Neural progenitor cell (in vitro differentiated cells): ENCODE measurements at regions not wholly inside any gene's neighbourhood (a gene's known extent, or its start where the extent isn't known, plus 50 kb on each side); places are given as distances from the start of the nearest gene placed in this dataset.

Source experiments
- DNase-seq: peaks from one replicate; pipeline ENCODE4 v3.0.0-alpha.2; 2016; ENCODE audit warnings: low spot score
- H2AFZ ChIP-seq: fragments of 200-600 bp; sonication (generic); replicated peaks from 2 replicates; pipeline ENCODE4 v1.6.1; 2016; ENCODE audit warnings: antibody characterized with exemption
- H3F3A ChIP-seq: fragments of 200-600 bp; sonication (generic); 2 replicates; pipeline ENCODE4 v1.6.1; 2016; ENCODE audit warnings: antibody characterized with exemption, low read depth
- H3K27ac ChIP-seq: fragments of 200-600 bp; sonication (generic); 2 replicates; pipeline ENCODE4 v1.5.1; 2016; ENCODE audit warnings: mild to moderate bottlenecking
- H3K27me3 ChIP-seq: fragments of 200-600 bp; sonication (generic); 2 replicates; pipeline ENCODE4 v1.6.1; 2016; ENCODE audit warnings: mild to moderate bottlenecking, moderate library complexity
- H3K36me3 ChIP-seq: fragments of 200-600 bp; sonication (generic); 2 replicates; pipeline ENCODE4 v1.5.1; 2016
- H3K4me1 ChIP-seq: fragments of 200-600 bp; sonication (generic); 2 replicates; pipeline ENCODE4 v1.6.1; 2016; ENCODE audit warnings: mixed run types
- H3K4me2 ChIP-seq: fragments of 200-600 bp; sonication (generic); 2 replicates; pipeline ENCODE4 v1.6.1; 2016
- H3K4me3 ChIP-seq: fragments of 200-600 bp; sonication (generic); 2 replicates; pipeline ENCODE4 v1.5.1; 2016
- H3K79me2 ChIP-seq: fragments of 200-600 bp; sonication (generic); 2 replicates; pipeline ENCODE4 v1.6.1; 2016; ENCODE audit warnings: low read depth
- H3K9ac ChIP-seq: fragments of 200-600 bp; sonication (generic); 2 replicates; pipeline ENCODE4 v1.6.1; 2016
- H3K9me3 ChIP-seq: fragments of 200-600 bp; sonication (generic); 2 replicates; pipeline ENCODE4 v1.5.1; 2016; ENCODE audit warnings: low read depth
- H4K20me1 ChIP-seq: fragments of 200-600 bp; sonication (generic); 2 replicates; pipeline ENCODE4 v1.6.1; 2016; ENCODE audit warnings: low read depth
- H3K27ac Mint-ChIP-seq: 3 replicates; pipeline ENCODE4 v1.8.0; 2021; ENCODE audit warnings: mixed read lengths
- H3K27me3 Mint-ChIP-seq: 2 replicates; pipeline ENCODE4 v1.8.0; 2022; ENCODE audit warnings: low read depth, mild to moderate bottlenecking, inconsistent platforms, moderate library complexity, mixed read lengths; ENCODE audit not compliant: insufficient read depth
- H3K36me3 Mint-ChIP-seq: 3 replicates; pipeline ENCODE4 v1.8.0; 2021; ENCODE audit warnings: mixed read lengths
- H3K4me1 Mint-ChIP-seq: 3 replicates; pipeline ENCODE4 v1.8.0; 2021; ENCODE audit warnings: mixed read lengths
- H3K4me3 Mint-ChIP-seq: 3 replicates; pipeline ENCODE4 v1.8.0; 2021; ENCODE audit warnings: mild to moderate bottlenecking, moderate library complexity, mixed read lengths
- H3K9me3 Mint-ChIP-seq: 3 replicates; pipeline ENCODE4 v1.8.0; 2020; ENCODE audit warnings: mixed read lengths
- EZH2 ChIP-seq: fragments of 200-600 bp; sonication (generic); IDR thresholded peaks from 2 replicates; pipeline ENCODE4 v1.6.1; 2017; ENCODE audit warnings: antibody characterized with exemption, mild to moderate bottlenecking, moderate library complexity
- EZH2phosphoT487 ChIP-seq: fragments of 200-600 bp; sonication (generic); IDR thresholded peaks from 2 replicates; pipeline ENCODE4 v1.6.1; 2017; ENCODE audit warnings: antibody characterized with exemption
- TF ChIP-seq, protein P1 (sequence below): fragments of 200-600 bp; sonication (generic); IDR thresholded peaks from 2 replicates; pipeline ENCODE4 v1.5.1; 2017; ENCODE audit warnings: antibody characterized with exemption, mild to moderate bottlenecking

DNA sequence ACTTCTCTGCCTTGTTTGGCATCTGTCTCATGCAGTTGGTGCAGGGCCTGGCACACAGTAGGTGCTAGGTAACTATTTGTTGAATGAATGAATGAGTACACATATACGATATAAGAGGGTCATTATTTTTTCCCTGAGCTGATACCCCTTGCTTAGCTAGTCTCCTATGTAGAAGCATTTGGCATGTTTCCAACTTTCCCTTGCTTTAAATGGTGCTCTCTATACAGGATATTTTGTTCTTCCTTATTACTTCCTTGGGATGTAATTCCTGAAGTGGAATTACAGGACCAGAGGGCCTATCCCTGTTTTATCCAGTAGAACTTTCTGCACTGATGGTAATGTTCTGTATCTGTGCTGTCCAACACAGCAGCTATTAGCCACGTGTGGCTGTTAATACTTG, 250.1 kb upstream of the PWP1 start:
- no peaks in the 10 kb centered on the region for H3F3A ChIP-seq
- H3K4me1 ChIP-seq: no peaks in the 10 kb centered on the region
- Mint-ChIP-seq H3K27ac (no peak overlapping the region), H3K9me3 (peaks cover 2% of the 10 kb centered on the region), H3K4me3 (no peak overlapping the region), H3K27me3 (peaks cover 26% of the 10 kb centered on the region), H3K4me1 (peaks cover 4% of the 10 kb centered on the region), H3K36me3 (no peaks in the 10 kb centered on the region)
- no peaks in the 10 kb centered on the region for H3K27me3 ChIP-seq
- H3K4me2 ChIP-seq: no peak overlapping the region
- no peak overlapping the region for H2AFZ ChIP-seq
- TF ChIP-seq EZH2 (no peak), EZH2phosphoT487 (no peak)
- TF ChIP-seq, protein P1, sequence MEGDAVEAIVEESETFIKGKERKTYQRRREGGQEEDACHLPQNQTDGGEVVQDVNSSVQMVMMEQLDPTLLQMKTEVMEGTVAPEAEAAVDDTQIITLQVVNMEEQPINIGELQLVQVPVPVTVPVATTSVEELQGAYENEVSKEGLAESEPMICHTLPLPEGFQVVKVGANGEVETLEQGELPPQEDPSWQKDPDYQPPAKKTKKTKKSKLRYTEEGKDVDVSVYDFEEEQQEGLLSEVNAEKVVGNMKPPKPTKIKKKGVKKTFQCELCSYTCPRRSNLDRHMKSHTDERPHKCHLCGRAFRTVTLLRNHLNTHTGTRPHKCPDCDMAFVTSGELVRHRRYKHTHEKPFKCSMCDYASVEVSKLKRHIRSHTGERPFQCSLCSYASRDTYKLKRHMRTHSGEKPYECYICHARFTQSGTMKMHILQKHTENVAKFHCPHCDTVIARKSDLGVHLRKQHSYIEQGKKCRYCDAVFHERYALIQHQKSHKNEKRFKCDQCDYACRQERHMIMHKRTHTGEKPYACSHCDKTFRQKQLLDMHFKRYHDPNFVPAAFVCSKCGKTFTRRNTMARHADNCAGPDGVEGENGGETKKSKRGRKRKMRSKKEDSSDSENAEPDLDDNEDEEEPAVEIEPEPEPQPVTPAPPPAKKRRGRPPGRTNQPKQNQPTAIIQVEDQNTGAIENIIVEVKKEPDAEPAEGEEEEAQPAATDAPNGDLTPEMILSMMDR: no peak
- no peak for DNase-seq
- H3K9ac ChIP-seq: no peak overlapping the region
- no peaks in the 10 kb centered on the region for H3K9me3 ChIP-seq
- no peaks in the 10 kb centered on the region for H4K20me1 ChIP-seq
- H3K4me3 ChIP-seq: no peak overlapping the region
- no peaks in the 10 kb centered on the region for H3K79me2 ChIP-seq
- no peak overlapping the region for H3K27ac ChIP-seq
- no peaks in the 10 kb centered on the region for H3K36me3 ChIP-seq

DNA sequence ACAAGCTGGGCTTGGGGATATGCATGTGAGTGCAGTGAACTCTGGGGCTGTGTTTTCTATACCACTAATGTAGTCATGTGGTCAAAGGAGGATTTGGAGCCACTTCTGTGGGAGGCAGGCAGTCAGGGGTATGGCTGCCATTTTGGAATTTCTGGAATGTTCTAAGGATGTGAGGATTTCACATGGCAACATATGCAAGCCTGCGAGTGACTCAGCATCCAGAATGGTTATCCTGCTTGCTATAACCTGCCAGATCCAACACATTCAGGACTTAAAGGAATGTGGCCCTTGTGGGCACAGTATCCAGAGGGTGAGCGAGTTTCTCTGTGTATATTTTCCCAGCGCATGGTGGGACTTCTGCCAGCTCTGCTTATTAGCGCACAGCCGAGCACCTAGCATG, 249.2 kb upstream of the PWP1 start:
- DNase-seq: peak; percentile 31
- Histone ChIP-seq H3K27ac (no peak overlapping the region), H3K4me2 (no peak overlapping the region), H3K4me1 (no peaks in the 10 kb centered on the region), H3F3A (no peaks in the 10 kb centered on the region), H3K9me3 (no peaks in the 10 kb centered on the region), H3K9ac (no peak overlapping the region), H3K4me3 (no peak overlapping the region), H3K79me2 (no peaks in the 10 kb centered on the region), H2AFZ (no peak overlapping the region), H4K20me1 (no peaks in the 10 kb centered on the region), H3K27me3 (no peaks in the 10 kb centered on the region), H3K36me3 (no peaks in the 10 kb centered on the region)
- no peak for TF ChIP-seq EZH2
- TF ChIP-seq, protein P1: no peak
- no peak for TF ChIP-seq EZH2phosphoT487
- Mint-ChIP-seq H3K9me3 (peaks cover 2% of the 10 kb centered on the region), H3K4me3 (no peak overlapping the region), H3K27me3 (peaks cover 32% of the 10 kb centered on the region), H3K27ac (no peak overlapping the region), H3K4me1 (peaks cover 4% of the 10 kb centered on the region), H3K36me3 (no peaks in the 10 kb centered on the region)

DNA sequence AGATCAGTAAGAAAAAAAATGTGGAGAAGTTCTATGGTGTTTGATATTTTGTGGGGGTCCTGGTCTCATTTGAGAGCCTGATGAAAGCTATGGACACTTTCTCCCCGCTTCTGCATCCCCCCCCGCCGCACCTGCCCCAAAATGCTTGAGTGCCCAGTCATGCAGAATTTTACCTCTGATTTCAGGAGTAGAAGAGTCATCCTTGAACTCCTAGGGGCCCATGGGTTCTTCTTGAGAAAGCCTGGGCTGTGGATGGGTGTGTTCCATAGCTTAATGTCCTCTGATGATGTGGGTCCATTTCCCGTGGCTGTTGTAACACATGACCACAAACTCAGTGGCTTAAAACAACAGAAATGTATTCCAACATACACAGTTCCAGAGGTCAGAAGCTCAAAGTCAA, 248.8 kb upstream of the PWP1 start:
- no peak for DNase-seq
- H3K27ac Mint-ChIP-seq: no peak overlapping the region

More for the DNA sequence above, 248.8 kb upstream of the PWP1 start:
- H3K27ac ChIP-seq: no peak overlapping the region
- H3K9ac ChIP-seq: no peak overlapping the region
- H3K4me1 ChIP-seq: peaks cover 3% of the 10 kb centered on the region
- no peak overlapping the region for H2AFZ ChIP-seq
- H3F3A ChIP-seq: no peaks in the 10 kb centered on the region
- no peaks in the 10 kb centered on the region for H3K27me3 ChIP-seq
- no peak overlapping the region for H3K4me3 ChIP-seq
- no peaks in the 10 kb centered on the region for H3K36me3 Mint-ChIP-seq
- no peaks in the 10 kb centered on the region for H4K20me1 ChIP-seq
- H3K4me1 Mint-ChIP-seq: peaks cover 6% of the 10 kb centered on the region
- no peaks in the 10 kb centered on the region for H3K79me2 ChIP-seq
- no peaks in the 10 kb centered on the region for H3K36me3 ChIP-seq
- TF ChIP-seq EZH2 (no peak), EZH2phosphoT487 (no peak)
- TF ChIP-seq, protein P1: no peak
- H3K9me3 ChIP-seq: no peaks in the 10 kb centered on the region
- peaks cover 2% of the 10 kb centered on the region for H3K9me3 Mint-ChIP-seq
- H3K4me3 Mint-ChIP-seq: no peak overlapping the region
- no peak overlapping the region for H3K4me2 ChIP-seq
- peaks cover 30% of the 10 kb centered on the region for H3K27me3 Mint-ChIP-seq
